ENCODE measurements at regions not wholly inside any gene's neighbourhood (a gene's known extent, or its start where the extent isn't known, plus 50 kb on each side); places are given as distances from the start of the nearest gene placed in this dataset.

DNA sequence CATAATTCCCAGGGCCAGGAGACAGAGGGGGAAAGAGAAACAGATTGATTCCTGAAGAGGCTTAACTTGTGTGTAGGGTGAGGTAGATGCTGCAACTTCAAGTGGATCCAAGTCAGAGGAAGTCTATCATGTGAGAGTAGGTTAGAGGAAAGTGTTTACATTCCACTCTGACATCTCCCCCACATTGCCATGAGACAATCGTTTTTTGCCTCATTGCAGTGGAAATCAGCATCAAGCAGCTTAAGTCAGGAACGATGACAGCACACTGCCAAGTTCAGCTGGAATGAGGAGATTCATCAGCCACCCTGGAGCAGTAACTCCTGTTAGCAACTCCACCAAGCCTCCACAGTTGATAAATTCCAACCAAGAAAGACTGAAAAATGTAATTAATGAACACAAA, 689.7 kb upstream of the MEF2C start:
- H3K4me3 ChIP-seq = no peak overlapping the region
- DNase-seq = no peak
- no peaks in the 10 kb centered on the region for H3K4me1 ChIP-seq
- WGBS, 2 donors = 35 to 45% methylated on average over 2 of the region's 2 CpGs
- intact Hi-C loops (cut with DNase I) = no loop called here
- no peak overlapping the region for H3K27ac ChIP-seq
- no peak for ATAC-seq
- no peak for TF ChIP-seq POLR2A (IDR thresholded peaks at IDR 0.05)
- TF ChIP-seq, protein P1, sequence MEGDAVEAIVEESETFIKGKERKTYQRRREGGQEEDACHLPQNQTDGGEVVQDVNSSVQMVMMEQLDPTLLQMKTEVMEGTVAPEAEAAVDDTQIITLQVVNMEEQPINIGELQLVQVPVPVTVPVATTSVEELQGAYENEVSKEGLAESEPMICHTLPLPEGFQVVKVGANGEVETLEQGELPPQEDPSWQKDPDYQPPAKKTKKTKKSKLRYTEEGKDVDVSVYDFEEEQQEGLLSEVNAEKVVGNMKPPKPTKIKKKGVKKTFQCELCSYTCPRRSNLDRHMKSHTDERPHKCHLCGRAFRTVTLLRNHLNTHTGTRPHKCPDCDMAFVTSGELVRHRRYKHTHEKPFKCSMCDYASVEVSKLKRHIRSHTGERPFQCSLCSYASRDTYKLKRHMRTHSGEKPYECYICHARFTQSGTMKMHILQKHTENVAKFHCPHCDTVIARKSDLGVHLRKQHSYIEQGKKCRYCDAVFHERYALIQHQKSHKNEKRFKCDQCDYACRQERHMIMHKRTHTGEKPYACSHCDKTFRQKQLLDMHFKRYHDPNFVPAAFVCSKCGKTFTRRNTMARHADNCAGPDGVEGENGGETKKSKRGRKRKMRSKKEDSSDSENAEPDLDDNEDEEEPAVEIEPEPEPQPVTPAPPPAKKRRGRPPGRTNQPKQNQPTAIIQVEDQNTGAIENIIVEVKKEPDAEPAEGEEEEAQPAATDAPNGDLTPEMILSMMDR (IDR thresholded peaks at IDR 0.05) = no peak
- H3K9me3 ChIP-seq = no peaks in the 10 kb centered on the region
- no peaks in the 10 kb centered on the region for H3K36me3 ChIP-seq (replicated peaks in 1 of 2; ENCODE audit: insufficient read depth in 1 of 2, low read depth in 2 of 2)
- H3K27me3 ChIP-seq = no peaks in the 10 kb centered on the region

GRCh38 chr5:89570557-89570956, 687.6 kb upstream of the MEF2C start:
- WGBS, 2 donors = 70 to 80% methylated on average over 2 of the region's 2 CpGs
- TF ChIP-seq, protein P1 (IDR thresholded peaks at IDR 0.05) = no peak
- no peak for TF ChIP-seq POLR2A (IDR thresholded peaks at IDR 0.05)
- Histone ChIP-seq H3K4me3 (no peak overlapping the region), H3K9me3 (no peaks in the 10 kb centered on the region), H3K4me1 (no peaks in the 10 kb centered on the region), H3K36me3 (replicated peaks in 1 of 2; ENCODE audit: insufficient read depth in 1 of 2, low read depth in 2 of 2) (no peaks in the 10 kb centered on the region), H3K27me3 (no peaks in the 10 kb centered on the region), H3K27ac (no peak overlapping the region)
- no peak for DNase-seq
- intact Hi-C loops (cut with DNase I) = no loop called here
- no peak for ATAC-seq

DNA sequence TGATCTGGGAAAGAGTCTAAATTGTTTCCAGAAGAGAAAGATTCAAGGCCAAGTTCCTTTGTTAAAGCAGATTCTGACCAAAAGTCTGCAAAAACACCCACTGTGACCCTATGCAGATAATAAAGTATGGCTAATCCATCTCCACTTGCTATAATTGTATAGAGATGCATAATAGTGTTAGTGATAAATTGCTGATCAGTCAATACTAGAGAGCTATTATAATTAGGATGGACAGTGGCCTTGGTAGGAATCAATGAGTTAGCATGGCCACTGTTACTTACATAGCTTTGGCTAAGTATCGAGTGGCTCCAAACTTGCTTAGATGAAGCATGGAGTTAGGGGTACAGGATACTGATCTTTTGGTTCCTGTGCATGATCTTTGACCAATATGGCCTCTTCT, 683.4 kb upstream of the MEF2C start:
- no peak for DNase-seq
- no peak for ATAC-seq
- intact Hi-C loops (cut with DNase I) = no loop called here
- H3K27me3 ChIP-seq = no peaks in the 10 kb centered on the region
- no peaks in the 10 kb centered on the region for H3K36me3 ChIP-seq (replicated peaks in 1 of 2; ENCODE audit: insufficient read depth in 1 of 2, low read depth in 2 of 2)
- TF ChIP-seq, protein P1 (IDR thresholded peaks at IDR 0.05) = no peak
- no peak for TF ChIP-seq POLR2A (IDR thresholded peaks at IDR 0.05)
- no peaks in the 10 kb centered on the region for H3K4me1 ChIP-seq
- no peak overlapping the region for H3K4me3 ChIP-seq
- H3K9me3 ChIP-seq = no peaks in the 10 kb centered on the region
- no peak overlapping the region for H3K27ac ChIP-seq
- WGBS, 2 donors = 89 to 96% methylated on average over 1 of the region's 1 CpG

GRCh38 chr5:89560696-89561095, 677.7 kb upstream of the MEF2C start:
- no peaks in the 10 kb centered on the region for H3K36me3 ChIP-seq (replicated peaks in 1 of 2; ENCODE audit: insufficient read depth in 1 of 2, low read depth in 2 of 2)
- H3K27me3 ChIP-seq = no peaks in the 10 kb centered on the region
- intact Hi-C loops (cut with DNase I) = no loop called here
- TF ChIP-seq, protein P1 (IDR thresholded peaks at IDR 0.05) = no peak
- TF ChIP-seq POLR2A (IDR thresholded peaks at IDR 0.05) = no peak
- no peaks in the 10 kb centered on the region for H3K9me3 ChIP-seq
- H3K27ac ChIP-seq = no peak overlapping the region
- no peak overlapping the region for H3K4me3 ChIP-seq
- no peak for ATAC-seq
- 41 to 57% methylated on average over 4 of the region's 4 CpGs for WGBS, 2 donors
- DNase-seq = no peak
- H3K4me1 ChIP-seq = no peaks in the 10 kb centered on the region

GRCh38 chr5:89556215-89556913, 673.4 kb upstream of the MEF2C start:
- ATAC-seq = no peak
- intact Hi-C loops (cut with DNase I) = no loop called here
- 75% methylated on average over 5 of the region's 5 CpGs for WGBS, 2 donors
- Histone ChIP-seq H3K4me1 (no peaks in the 10 kb centered on the region), H3K4me3 (no peak overlapping the region), H3K27me3 (no peaks in the 10 kb centered on the region), H3K27ac (no peak overlapping the region), H3K9me3 (no peaks in the 10 kb centered on the region), H3K36me3 (replicated peaks in 1 of 2; ENCODE audit: insufficient read depth in 1 of 2, low read depth in 2 of 2) (no peaks in the 10 kb centered on the region)
- TF ChIP-seq, protein P1 (IDR thresholded peaks at IDR 0.05) = no peak
- DNase-seq = no peak
